Left forelimb (tissue), 1 donor: ENCODE measurements at regions not wholly inside any gene's neighbourhood (a gene's known extent, or its start where the extent isn't known, plus 50 kb on each side); places are given as distances from the start of the nearest gene placed in this dataset.

Source experiments
- DNase-seq: peaks from one replicate; pipeline ENCODE4 v3.0.0-alpha.2; 2018; ENCODE audit warnings: low spot score

- DNase-seq: no peak
Measured at GRCh38 chr5:4941957-4942830, 197.9 kb upstream of the ADAMTS16 start.

- DNase-seq: no peak
Measured at GRCh38 chr5:4942831-4943178, 197.3 kb upstream of the ADAMTS16 start.

- DNase-seq: no peak
Measured at GRCh38 chr5:4945296-4945695, 194.8 kb upstream of the ADAMTS16 start.

GRCh38 chr5:4947106-4947505 is 193.0 kb upstream of the ADAMTS16 start:
- DNase-seq: no peak

- DNase-seq: no peak
Measured at GRCh38 chr5:4947893-4948536, 192.1 kb upstream of the ADAMTS16 start.

GRCh38 chr5:4949108-4949507 is 191.0 kb upstream of the ADAMTS16 start:
- no peak for DNase-seq

- DNase-seq: no peak
Measured at GRCh38 chr5:4953576-4953975, 186.6 kb upstream of the ADAMTS16 start.

GRCh38 chr5:4954048-4954447 is 186.1 kb upstream of the ADAMTS16 start:
- no peak for DNase-seq

GRCh38 chr5:4963265-4963664 is 176.9 kb upstream of the ADAMTS16 start:
- no peak for DNase-seq

- DNase-seq: no peak
Measured at GRCh38 chr5:4969351-4969750, 170.8 kb upstream of the ADAMTS16 start.

- DNase-seq: no peak
Measured at GRCh38 chr5:4970171-4970570, 170.0 kb upstream of the ADAMTS16 start.

- no peak for DNase-seq
Measured at GRCh38 chr5:4976902-4977301, 163.2 kb upstream of the ADAMTS16 start.

GRCh38 chr5:4977416-4978110 is 162.6 kb upstream of the ADAMTS16 start:
- DNase-seq: no peak

- DNase-seq: no peak
Measured at GRCh38 chr5:4980201-4980600, 159.9 kb upstream of the ADAMTS16 start.

GRCh38 chr5:4981608-4982007 is 158.5 kb upstream of the ADAMTS16 start:
- DNase-seq: no peak

- DNase-seq: no peak
Measured at GRCh38 chr5:4983701-4984100, 156.4 kb upstream of the ADAMTS16 start.

GRCh38 chr5:4984461-4984860 is 155.7 kb upstream of the ADAMTS16 start:
- DNase-seq: no peak

- no peak for DNase-seq
Measured at GRCh38 chr5:4987431-4987830, 152.7 kb upstream of the ADAMTS16 start.

GRCh38 chr5:4989118-4989517 is 151.0 kb upstream of the ADAMTS16 start:
- DNase-seq: no peak

GRCh38 chr5:4990017-4990416 is 150.1 kb upstream of the ADAMTS16 start:
- no peak for DNase-seq

GRCh38 chr5:4990462-4990861 is 149.7 kb upstream of the ADAMTS16 start:
- DNase-seq: no peak

GRCh38 chr5:4991925-4992324 is 148.2 kb upstream of the ADAMTS16 start:
- no peak for DNase-seq

GRCh38 chr5:4995014-4995413 is 145.1 kb upstream of the ADAMTS16 start:
- DNase-seq: no peak
